Mucosa of descending colon (tissue), 3 donors: ENCODE measurements at regions not wholly inside any gene's neighbourhood (a gene's known extent, or its start where the extent isn't known, plus 50 kb on each side); places are given as distances from the start of the nearest gene placed in this dataset.

Experiments
- ATAC-seq: fragments of 200-7000 bp; cut with Tn5 transposase; one replicate; pipeline ENCODE4 v1.9.1; 2020; ENCODE audit warnings: mild to moderate bottlenecking, moderate library complexity
- DNase-seq, 3 donors: peaks; one replicate each; pipeline ENCODE4 v3.0.0-alpha.2; 2020
- H3K36me3 ChIP-seq: fragments of 200-600 bp; one replicate; pipeline ENCODE4 v1.8.0; 2021; ENCODE audit warnings: low read depth, mild to moderate bottlenecking
- H3K4me1 ChIP-seq: fragments of 200-600 bp; one replicate; pipeline ENCODE4 v1.8.0; 2021; ENCODE audit warnings: low read depth, mild to moderate bottlenecking
- H3K4me3 ChIP-seq: fragments of 200-600 bp; one replicate; pipeline ENCODE4 v1.8.0; 2021; ENCODE audit warnings: mild to moderate bottlenecking
- H3K9me3 ChIP-seq: fragments of 200-600 bp; one replicate; pipeline ENCODE4 v1.8.0; 2021; ENCODE audit warnings: mild to moderate bottlenecking
- CTCF ChIP-seq: fragments of 200-600 bp; IDR thresholded peaks from one replicate; pipeline ENCODE4 v1.8.0; 2022; ENCODE audit warnings: antibody characterized with exemption, mild to moderate bottlenecking
- intact Hi-C, 2 donors: fragments of 100-400 bp; cut with DNase I in 1 of 2; cut with micrococcal nuclease in 1 of 2; formaldehyde crosslinking; loops; one replicate each; pipeline versions ENCODE4 v1.11.0 to v1.11.1; 2022; cut with DNase I, micrococcal nuclease
- donor health status: DM: no; HTN: no; CAD: no; lungs with moderate emphysema.
- donor health status: DM: no; HTN: no; CAD: no.
- donor health status: DM: no; HTN: yes; CAD: no.

GRCh38 chr15:100801256-100801900 lies 78.3 kb upstream of the ALDH1A3 start:
- no peaks in the 10 kb centered on the region for H3K9me3 ChIP-seq
- no peak for TF ChIP-seq CTCF
- intact Hi-C loops, result no loop called here
- no peak for ATAC-seq
- no peaks in the 10 kb centered on the region for H3K4me1 ChIP-seq
- no peak for DNase-seq
- no peak overlapping the region for H3K4me3 ChIP-seq
- H3K36me3 ChIP-seq, result no peaks in the 10 kb centered on the region

GRCh38 chr15:100802421-100803170 lies 77.0 kb upstream of the ALDH1A3 start:
- no peak overlapping the region for H3K4me3 ChIP-seq
- no peaks in the 10 kb centered on the region for H3K36me3 ChIP-seq
- no peak for ATAC-seq
- intact Hi-C loops, result no loop called here
- H3K9me3 ChIP-seq, result no peaks in the 10 kb centered on the region
- DNase-seq, result no peak
- TF ChIP-seq CTCF, result no peak
- no peaks in the 10 kb centered on the region for H3K4me1 ChIP-seq

- intact Hi-C loops, result no loop called here
- Histone ChIP-seq H3K9me3 (no peaks in the 10 kb centered on the region), H3K36me3 (no peaks in the 10 kb centered on the region), H3K4me1 (no peaks in the 10 kb centered on the region), H3K4me3 (no peak overlapping the region)
- TF ChIP-seq CTCF, result no peak
- no peak for ATAC-seq
- no peak for DNase-seq
Measured at GRCh38 chr15:100803171-100803440, 76.5 kb upstream of the ALDH1A3 start.

GRCh38 chr15:100806157-100806556 lies 73.5 kb upstream of the ALDH1A3 start:
- ATAC-seq, result no peak
- no peak for DNase-seq
- Histone ChIP-seq H3K9me3 (no peaks in the 10 kb centered on the region), H3K4me1 (no peaks in the 10 kb centered on the region), H3K36me3 (no peaks in the 10 kb centered on the region), H3K4me3 (no peak overlapping the region)
- intact Hi-C loops, result no loop called here
- TF ChIP-seq CTCF, result no peak

GRCh38 chr15:100807028-100807427 lies 72.6 kb upstream of the ALDH1A3 start:
- Histone ChIP-seq H3K36me3 (no peaks in the 10 kb centered on the region), H3K4me1 (no peaks in the 10 kb centered on the region), H3K4me3 (no peak overlapping the region), H3K9me3 (no peaks in the 10 kb centered on the region)
- DNase-seq (no peak), ATAC-seq (no peak)
- intact Hi-C loops, result no loop called here
- no peak for TF ChIP-seq CTCF

GRCh38 chr15:100808691-100809090 lies 70.9 kb upstream of the ALDH1A3 start:
- Histone ChIP-seq H3K4me1 (no peaks in the 10 kb centered on the region), H3K9me3 (no peaks in the 10 kb centered on the region), H3K36me3 (no peaks in the 10 kb centered on the region), H3K4me3 (no peak overlapping the region)
- TF ChIP-seq CTCF, result no peak
- DNase-seq (no peak), ATAC-seq (no peak)
- intact Hi-C loops, result no loop called here
